Midbrain (tissue), 1 donor: ENCODE measurements at regions not wholly inside any gene's neighbourhood (a gene's known extent, or its start where the extent isn't known, plus 50 kb on each side); places are given as distances from the start of the nearest gene placed in this dataset.
"Not testable (repeated sequence)": the region's sequence is repeated elsewhere in the genome, so short reads cannot be mapped to it uniquely, and the experiment has no call there.

ENCODE experiments used
- DNase-seq: peaks from one replicate; lab custom pipeline; 2025; lab: John Stamatoyannopoulos, UW

DNA sequence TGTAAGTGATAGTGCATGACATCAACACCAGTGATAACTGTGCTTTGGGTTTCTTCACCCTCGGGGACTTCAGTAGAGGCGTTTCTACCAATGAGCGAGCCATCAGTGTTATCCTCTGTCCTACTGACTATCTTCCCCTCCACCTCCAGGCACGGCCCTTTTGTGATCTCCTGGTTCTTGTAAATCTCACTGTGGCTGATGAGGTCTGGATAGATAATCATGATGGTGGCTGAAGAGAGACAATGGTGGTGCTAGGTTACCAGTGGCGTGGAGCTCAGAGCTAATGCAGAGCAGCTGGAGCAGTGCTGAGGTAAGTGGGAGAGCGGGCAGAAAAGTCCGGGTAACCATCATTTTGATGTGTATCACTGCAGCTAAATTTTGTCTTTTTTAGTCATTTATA, 816.6 kb downstream of the GLUD2 start:
- DNase-seq: no peak

DNA sequence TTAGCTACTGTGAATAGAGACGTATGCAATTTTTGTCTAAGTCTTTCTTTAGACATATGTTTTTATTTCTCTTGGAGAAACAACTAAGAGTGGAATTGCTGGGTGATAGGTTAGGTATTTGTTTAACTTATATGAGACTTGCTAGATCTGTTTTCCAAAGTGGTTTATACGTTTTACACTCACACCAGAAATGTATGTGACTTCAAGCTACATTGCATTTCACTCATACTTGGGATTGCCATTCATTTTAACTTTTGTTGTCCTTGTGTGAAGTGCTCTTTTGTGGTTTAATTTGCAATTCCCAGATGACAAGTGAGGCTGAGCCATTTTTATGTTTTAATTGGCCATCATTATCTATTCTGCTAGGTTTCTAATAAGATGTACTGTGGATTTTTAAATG, 817.2 kb downstream of the GLUD2 start:
- no peak for DNase-seq

DNA sequence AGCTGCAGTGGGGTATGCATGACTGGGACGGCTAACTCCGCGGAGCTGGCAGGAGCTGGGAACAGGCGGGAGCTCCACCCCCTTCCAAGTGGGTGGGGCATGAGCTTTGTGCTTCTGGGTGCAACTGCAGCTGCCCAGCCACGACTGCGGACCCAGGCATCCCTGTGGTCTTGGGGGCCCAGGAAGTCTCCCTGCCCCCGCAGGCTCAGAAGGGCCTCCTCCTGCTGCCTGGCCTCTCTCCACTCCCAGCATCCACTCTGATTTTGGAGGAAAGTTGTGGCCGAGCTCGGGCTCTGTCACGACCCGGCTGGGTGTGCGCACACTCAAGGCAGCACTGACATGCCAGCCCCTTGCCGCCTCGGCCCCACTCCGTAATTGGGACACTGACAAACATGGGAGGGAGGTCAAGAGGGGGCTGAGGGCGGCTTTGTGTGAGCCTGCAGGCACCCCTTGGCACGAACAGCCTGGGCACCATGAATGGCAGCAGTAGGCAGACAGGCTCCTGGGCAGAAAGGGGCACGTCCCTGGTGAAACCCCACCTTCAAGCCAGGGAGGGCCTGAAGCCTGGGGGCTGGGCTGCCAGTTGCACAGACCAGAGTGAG, 822.6 kb downstream of the GLUD2 start:
- no peak for DNase-seq

DNA sequence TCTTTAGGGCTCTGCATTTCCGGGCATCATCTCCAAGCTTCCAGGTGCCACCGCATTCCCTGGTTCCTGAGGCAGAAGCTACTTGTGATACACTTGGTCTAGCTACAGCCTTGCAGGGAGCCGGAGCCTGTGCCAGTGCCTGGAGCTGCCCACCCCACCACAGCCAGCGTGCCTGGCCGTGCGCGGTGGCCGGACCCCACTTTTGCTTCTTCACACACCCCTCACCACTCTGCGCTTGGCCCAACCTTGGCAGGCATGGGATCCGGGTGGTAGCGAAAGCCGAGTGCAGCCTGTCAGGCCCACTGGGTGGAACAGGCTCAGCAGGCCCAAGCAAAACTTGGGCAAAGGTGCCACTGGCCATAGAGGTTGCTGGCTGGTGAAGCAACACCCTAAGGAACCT, 823.7 kb downstream of the GLUD2 start:
- no peak for DNase-seq

DNA sequence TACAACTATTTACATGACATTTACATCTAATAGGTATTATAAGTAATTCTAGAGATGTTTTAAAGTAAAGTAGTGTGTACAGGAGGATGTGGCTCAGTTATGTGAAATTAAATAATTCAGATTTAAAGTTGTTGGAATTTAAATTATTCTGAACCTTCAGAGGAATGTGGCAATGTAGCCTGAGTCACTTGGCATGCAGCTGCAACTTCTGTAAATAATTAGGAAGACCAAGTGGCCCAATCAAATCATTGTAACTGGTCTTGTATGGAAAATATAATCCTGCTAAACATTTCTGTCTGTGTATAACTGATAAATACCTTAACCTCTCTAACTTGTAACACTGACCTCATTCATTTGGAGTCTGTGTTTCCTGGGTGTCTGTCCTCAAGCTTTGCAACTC, 828.9 kb downstream of the GLUD2 start:
- DNase-seq: no peak

DNA sequence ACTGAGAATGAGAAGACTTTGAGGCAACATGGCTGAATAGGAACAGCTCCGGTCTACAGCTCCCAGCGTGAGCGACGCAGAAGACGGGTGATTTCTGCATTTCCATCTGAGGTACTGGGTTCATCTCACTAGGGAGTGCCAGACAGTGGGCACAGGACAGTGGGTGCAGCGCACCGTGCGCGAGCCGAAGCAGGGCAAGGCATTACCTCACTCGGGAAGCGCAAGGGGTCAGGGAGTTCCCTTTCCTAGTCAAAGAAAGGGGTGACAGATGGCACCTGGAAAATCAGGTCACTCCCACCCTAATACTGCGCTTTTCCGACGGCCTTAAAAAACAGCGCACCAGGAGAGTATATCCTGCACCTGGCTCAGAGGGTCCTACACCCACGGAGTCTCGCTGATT, 829.9 kb downstream of the GLUD2 start:
- DNase-seq: not testable (repeated sequence)

DNA sequence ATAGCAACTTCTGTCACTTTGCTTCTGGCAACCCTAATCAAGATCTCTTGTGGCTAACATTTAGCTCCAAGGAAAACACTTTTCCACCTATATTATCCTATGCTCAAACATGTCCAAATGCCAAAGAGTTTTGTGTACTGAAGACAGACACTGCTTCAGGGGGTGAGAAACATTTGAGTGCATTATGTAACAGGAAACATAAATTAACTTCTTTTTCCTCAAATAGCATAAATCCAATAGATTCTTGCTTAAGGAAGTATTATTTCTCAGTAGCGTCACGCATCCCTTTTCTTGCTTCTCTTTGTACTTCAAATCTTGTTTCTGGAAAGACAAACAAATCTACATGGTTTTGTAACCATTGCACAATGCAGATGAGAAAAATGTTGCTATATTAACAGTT, 839.1 kb downstream of the GLUD2 start:
- DNase-seq: no peak

DNA sequence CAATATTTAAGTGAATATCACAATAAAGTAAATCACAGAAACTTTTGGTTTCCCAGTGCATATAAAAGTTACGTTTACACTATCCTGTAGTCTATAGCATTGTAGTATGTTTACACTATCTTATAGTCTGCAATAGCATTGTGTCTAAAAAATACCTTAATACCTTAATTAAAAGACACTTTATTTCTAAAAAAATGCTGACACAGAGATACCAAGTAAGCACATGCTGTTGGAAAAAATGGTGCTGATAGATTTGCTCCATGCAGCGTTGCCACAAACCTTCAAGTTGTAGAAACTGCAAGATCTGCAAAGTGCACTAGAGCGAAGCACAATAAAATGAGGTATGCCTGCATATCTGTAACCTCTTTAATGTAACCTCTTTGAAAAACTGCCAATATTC, 847.3 kb downstream of the GLUD2 start:
- no peak for DNase-seq

DNA sequence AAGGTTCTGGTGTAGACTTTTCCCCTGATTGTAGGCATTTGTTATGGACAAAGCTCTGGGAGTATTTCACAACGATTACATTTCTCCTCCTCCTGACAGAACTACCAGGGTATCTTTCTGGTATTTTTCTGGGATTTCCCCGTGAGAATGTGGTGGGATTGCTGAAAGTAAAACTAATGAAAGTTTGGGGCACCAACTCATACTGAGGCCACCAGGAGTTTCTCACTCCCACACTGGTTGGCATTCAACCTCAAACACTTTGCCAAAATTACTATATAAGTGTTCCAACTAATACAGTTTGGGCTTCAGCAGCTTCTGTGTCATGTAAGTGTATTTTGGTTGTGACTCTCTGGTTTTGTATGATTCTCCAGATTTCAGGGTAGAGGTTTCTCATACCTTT, 855.1 kb downstream of the GLUD2 start:
- DNase-seq: no peak

DNA sequence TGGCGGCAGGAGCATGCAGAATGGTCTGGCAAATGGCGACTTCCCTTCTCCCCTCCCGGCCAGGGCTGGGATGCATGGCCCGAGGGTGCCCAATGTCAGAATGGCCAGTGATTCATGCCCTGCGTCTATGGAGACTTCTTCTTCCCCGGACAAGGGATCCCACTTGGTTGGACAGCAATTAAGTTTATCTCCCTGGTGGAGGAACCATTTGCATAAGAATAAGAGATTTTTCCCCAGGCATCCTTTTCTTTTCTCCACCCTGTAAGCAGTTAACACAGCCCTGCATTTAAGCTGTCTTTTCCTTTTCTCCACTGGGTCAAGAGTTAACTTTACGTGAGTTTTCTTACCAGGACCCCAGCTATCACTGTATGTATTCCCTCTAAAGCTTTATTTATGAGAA, 856.6 kb downstream of the GLUD2 start:
- no peak for DNase-seq

DNA sequence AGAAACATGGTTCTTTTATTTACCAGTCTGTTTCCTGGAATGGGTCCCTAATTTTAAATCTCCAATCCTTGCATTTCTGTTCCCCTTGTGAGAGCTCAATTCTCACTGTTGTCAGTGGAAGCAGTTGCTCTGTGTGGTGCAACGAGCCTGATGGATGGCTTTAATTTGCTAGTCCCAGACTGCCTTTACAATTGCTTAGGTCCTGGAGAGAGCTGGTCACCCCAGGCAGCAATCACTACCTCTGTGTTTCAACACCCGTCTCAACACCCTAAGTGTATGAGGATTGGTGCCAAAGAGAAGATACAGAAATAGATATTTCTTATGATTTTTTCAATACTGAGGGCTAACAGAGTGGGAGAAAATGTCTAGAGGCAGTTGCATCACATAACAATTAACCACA, 873.8 kb downstream of the GLUD2 start:
- DNase-seq: no peak

DNA sequence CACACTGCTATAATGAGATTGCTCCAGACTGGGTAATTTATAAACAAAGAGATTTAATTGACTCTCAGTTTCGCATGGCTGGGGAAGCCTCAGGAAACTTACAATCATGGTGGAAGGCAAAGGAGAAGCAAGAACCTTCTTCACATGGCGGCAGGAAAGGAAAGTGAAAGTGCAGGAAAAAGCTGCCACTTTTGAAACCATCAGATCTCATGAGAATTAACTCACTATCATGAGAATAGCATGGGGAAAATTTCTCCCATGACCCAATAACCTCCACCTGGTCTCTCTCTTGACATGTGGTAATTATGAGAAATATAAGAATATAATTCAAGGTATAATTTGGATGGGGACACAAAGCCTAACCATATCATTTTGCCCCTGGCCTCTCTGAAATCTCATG, 884.2 kb downstream of the GLUD2 start:
- no peak for DNase-seq

DNA sequence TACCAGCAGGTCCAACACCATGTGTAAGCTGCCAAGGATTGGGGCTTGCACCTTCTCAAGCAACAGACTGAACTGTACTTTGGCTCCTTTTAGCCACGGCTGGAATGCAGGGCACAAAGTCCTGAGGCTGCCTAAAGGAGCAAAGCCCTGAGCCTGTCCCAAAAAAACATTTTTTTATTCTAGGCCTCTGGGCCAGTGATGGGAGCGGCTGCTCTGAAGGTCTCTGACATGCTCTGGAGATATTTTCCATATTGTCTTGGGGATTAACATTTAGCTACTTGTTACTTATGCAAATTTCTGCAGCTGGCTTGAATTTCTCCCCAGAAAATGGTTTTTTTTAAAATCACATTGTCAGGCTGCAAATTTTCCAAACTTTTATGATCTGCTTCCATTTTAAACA, 885.3 kb downstream of the GLUD2 start:
- DNase-seq: no peak

DNA sequence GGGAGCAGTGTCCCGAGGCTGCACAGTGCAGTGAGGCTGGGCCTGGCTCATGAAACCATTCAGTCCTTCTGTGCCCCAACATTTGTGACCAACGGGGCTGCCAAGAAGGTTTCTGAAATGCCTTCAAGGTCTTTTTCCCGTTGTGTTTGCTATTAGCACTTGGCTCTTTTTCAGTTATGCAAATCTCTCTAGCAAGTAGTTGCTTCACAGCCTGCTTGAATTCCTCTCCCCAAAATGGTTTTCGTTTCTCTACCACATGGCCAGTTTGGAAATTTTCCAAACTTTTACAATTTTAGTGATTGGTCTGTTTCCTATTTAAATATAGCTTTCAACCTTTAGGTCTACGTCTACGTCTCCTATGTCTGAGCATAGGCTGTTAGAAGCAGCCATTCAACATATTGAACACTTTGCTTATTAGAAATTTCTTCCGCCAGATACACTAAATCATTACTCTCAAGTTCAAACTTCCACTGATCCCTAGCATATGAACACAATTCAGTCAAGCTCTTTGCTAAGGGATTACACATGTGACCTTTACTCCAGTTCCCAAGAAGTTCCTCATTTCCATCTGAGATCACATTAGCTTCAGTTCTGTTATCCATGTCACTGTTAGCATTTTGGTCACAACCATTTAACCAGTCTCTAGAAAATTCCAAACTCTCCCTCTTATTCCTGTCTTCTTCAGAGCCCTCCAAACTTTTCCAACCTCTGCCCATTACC, 901.8 kb downstream of the GLUD2 start:
- DNase-seq: no peak

DNA sequence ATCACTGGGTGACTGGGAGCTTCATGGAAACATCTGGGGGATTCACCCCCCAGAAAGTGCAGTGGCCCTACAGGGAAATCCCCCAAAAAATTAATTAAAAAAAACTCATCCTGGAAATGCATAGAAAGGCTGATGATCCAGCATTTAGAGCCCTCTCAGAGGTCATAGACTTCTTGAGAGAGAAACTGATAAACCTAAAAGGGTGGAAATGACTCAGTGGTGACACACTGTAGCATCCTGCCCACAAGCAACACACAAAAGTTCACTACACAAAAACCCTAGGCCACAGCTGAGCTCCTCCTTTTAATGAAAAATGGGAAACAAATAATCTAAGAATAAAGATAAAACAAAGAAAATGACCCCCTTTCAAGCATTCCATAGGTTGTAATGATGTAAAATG, 911.5 kb downstream of the GLUD2 start:
- DNase-seq: no peak

DNA sequence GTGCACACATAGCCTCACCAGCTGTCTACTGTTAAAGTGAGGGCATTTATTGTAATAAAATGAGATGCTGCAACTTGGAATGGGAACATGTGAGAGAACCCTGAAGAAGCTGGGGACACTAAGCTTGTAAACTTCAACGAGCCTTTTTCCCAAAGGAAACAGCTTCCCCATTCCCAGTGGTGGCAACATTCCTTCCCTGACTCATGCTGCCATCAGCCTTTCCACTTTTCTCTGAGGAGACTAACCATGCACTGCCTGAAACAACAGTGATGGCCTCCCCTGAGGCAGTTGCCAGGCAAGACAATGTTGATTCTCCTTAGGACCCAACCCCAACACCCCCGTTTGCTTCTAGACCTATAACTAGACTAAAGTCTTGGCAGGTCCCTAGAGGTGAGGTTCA, 928.3 kb downstream of the GLUD2 start:
- DNase-seq: no peak

DNA sequence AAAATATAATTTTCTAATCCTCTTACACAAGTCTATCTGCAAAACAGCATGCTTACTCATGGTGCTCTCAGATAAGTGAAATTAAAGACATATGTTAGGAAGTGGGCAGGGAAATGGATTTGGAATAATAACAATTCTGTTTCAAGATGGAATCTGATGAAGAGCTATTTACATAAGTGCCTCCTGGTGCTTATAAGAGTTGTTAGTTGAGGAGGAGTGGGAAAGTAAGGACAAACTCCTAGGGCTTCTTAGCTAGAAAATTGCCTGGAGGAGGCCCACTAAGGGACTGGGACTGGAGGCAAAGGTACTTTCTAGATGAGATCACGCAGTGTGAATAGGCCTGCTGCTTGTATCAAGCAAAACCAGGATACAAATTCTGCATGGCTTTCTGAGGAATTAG, 939.8 kb downstream of the GLUD2 start:
- no peak for DNase-seq

DNA sequence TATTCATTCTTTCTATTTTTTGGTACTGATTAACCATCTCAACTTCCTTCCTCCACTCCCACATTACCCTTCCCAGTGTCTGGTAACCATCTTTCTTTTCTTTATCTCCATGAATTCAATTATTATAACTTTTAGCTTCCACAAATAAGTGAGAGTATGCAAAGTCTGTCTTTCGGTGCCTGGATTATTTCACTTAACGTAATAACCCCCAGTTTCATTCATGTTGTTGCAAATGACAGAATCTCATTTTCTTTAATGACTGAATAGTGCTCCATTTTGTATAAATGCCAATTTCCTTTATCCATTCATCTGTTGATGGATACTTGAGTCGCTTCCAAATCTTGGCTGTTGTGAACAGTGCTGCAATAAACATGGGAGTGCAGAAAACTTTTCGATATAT, 940.4 kb downstream of the GLUD2 start:
- no peak for DNase-seq

DNA sequence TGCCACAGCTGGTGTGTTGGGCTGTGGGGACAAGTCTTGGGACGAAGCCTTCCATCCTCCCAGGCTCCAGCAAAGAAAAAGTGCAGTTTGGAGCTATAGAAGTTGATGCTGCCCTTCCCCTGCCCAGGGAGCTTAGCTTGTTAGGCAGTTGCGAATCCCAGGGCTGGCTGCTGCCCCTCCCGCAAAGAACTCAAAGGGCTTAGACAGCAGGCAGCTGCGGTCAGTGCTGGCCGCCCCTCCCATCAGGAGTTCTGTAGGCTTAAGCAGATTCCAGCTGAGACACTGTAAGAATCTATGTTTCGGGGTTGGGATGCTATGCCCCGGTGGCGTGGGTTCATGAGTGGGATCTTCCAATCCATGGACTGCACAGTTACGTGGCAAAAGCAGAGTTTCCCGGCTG, 956.7 kb downstream of the GLUD2 start:
- DNase-seq: no peak

DNA sequence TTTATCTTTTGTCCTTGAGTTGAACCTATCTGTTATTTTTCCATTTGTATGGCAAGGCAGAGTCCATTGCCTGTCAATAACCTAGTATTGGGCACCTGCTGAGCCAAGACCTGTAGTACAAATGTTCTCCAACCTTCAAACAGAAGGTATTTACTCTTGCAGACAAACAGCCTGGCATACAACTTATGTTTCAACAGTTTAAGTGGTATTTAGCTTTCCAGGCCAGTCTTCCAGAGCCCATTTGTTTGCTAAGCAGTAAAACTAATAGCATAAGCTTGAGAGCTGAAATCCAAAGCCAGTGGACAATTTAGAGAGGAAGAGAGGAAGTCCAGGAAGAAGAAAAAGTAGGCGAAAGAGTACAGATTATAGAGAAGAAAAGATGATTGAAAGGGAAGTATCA, 979.3 kb downstream of the GLUD2 start:
- no peak for DNase-seq

DNA sequence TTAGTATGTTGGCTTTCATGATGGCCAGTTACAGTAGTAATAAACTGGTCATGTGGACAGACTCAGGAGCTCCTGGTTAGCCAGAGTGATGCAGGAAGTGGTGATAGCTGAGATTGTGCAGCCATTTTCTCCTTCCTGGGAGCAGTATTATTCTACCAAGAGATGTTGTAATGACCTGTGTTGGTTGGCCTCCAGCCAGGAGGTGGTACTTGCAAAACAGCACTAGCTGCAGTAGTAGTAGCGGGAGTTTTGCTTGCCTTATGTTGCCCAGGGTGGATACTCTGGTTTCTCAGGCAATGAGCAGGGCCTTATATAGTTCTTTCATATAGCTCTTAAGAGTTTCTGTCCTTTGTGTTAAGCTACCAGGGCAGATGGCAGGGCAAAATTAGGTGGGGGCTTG, 998.8 kb downstream of the GLUD2 start:
- no peak for DNase-seq

DNA sequence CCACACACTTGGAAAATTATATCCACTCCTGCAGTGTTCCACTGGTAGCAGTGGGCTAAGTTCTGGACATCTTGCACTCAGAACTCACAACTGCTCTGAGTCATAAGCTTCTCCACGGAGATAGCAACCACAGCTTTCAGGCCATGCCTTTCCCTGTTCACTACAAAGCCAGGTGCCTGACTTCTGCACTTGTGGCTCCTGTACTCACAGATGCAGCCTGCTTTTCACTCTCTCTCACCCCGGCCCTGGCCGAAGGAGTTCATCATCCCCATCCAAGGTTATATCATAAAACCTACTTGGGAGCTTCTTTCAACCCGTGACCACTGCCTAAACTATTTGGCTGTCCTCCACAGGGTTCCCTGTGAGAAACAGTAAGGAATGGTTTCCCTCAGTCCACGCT, 999.4 kb downstream of the GLUD2 start:
- no peak for DNase-seq

DNA sequence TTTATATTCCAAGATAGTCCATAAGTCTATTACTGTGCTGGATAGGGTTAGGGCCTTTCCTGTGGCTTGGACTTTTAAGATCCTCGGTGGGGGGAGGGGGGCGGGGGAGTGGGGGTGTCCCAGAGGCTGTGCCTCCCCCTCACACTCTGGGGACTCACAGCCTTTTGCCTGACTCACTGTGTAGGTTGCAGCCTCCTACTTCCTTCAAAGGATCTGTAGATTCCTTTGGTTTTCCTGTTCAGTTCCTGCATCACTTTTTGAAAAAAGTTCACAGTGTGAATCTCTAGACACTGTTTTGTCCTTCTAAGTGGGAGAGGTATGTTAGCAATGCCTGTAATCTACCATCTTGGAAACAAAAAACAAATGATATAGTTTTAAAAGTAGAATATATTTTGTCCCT, 999.9 kb downstream of the GLUD2 start:
- no peak for DNase-seq

DNA sequence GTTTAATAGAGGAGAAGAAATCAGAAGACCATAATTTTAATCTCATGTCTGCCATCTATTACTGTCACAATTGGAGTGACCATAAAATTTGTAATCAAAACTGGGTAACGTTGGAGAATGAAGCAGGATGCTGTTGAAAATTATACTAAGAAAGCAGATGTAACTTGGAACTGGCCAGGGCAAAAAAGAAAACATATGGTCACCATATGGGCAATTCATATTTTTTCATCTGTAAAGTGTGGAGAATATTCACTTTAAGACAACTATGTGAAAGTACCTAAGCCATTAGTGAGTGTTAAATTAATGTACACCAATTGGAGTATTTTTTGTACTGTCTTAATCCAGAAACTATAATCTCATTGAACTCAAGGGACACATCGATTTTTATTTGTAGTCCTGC, 1008.0 kb downstream of the GLUD2 start:
- DNase-seq: no peak
